Spinal cord (tissue), 9 donors: ENCODE measurements at regions not wholly inside any gene's neighbourhood (a gene's known extent, or its start where the extent isn't known, plus 50 kb on each side); places are given as distances from the start of the nearest gene placed in this dataset.
"Not testable (repeated sequence)": the region's sequence is repeated elsewhere in the genome, so short reads cannot be mapped to it uniquely, and the experiment has no call there.

Experiments
- DNase-seq, 6 donors: peaks; one replicate each; pipeline versions ENCODE4 v3.0.0 to v3.0.0-alpha.2; 2013 to 2015; ENCODE audit warnings: low spot score in 6 of 6, low read depth in 4 of 6
- H3K27ac ChIP-seq: one replicate; pipeline ENCODE4 v1.5.1; 2013; ENCODE audit warnings: low read depth, low read length, control low read depth
- H3K27me3 ChIP-seq: one replicate; pipeline ENCODE4 v1.6.1; 2013; ENCODE audit warnings: low read length; ENCODE audit not compliant: control insufficient read depth, insufficient read depth
- H3K36me3 ChIP-seq: one replicate; pipeline ENCODE4 v1.6.1; 2013; ENCODE audit warnings: low read length; ENCODE audit not compliant: control insufficient read depth, insufficient read depth
- H3K4me1 ChIP-seq: one replicate; pipeline ENCODE4 v1.6.1; 2013; ENCODE audit warnings: low read length; ENCODE audit not compliant: control insufficient read depth, insufficient read depth
- H3K4me3 ChIP-seq: one replicate; pipeline ENCODE4 v1.5.1; 2013; ENCODE audit warnings: low read depth, low read length, control low read depth
- H3K9me3 ChIP-seq: one replicate; pipeline ENCODE4 v1.6.1; 2013; ENCODE audit warnings: low read length; ENCODE audit not compliant: control insufficient read depth, insufficient read depth
- WGBS: methylation state at CpG from one replicate; pipeline ENCODE4 v1.1.5; 2013; ENCODE audit warnings: missing lambda C conversion rate; ENCODE audit not compliant: insufficient coverage; 5-methylcytosine and 5-hydroxymethylcytosine counted together
- donor health status: healthy.

DNA sequence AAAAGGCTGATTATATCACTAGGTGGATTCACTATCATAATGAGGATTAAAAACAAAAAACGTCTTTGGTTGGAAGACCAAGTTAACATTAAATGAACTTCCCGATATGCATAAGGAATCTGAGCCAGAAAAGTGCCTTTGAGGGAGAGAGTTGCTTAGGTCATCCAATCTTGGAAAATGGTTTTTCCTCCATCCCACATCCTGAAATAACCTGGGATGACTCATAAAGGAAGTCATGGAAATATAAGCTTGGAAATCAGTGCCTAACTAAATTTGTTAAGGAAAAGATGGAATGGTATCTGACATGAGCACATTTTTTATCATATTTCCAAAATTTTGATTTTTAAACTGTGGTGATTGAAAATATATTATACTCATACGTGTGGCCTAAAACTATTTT is 66.0 kb downstream of the KBTBD8 start:
- Histone ChIP-seq H3K27me3 (no peaks in the 10 kb centered on the region), H3K4me3 (no peak overlapping the region), H3K27ac (no peak overlapping the region), H3K4me1 (no peaks in the 10 kb centered on the region), H3K36me3 (no peaks in the 10 kb centered on the region), H3K9me3 (no peaks in the 10 kb centered on the region)
- DNase-seq: no peak
- no CpG with 5 or more reads among the region's 3 CpGs for WGBS

DNA sequence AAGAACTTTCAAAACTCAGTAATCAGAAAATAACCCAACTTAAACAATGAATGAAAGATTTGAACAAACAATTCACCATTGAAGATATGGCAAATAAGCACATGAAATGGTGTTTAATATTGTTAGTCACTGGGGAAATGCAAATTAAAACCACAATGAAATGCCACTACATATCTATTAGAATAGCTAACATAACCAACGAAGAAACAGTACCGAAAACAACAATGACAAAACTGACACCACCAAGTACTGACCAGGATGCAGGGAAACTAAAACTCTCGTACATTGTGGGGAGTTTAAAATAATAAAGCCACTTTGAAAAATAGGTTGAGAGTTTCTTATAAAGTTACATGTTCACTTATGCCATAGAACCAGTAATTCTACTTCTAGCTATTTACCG is 69.1 kb downstream of the KBTBD8 start:
- Histone ChIP-seq H3K27ac (no peak overlapping the region), H3K4me3 (no peak overlapping the region), H3K4me1 (no peaks in the 10 kb centered on the region), H3K9me3 (no peaks in the 10 kb centered on the region), H3K36me3 (no peaks in the 10 kb centered on the region), H3K27me3 (no peaks in the 10 kb centered on the region)
- WGBS: no CpG with 5 or more reads among the region's 4 CpGs
- no peak for DNase-seq

- not testable (repeated sequence) for DNase-seq, H3K4me1 ChIP-seq, H3K9me3 ChIP-seq, H3K4me3 ChIP-seq, H3K36me3 ChIP-seq, H3K27ac ChIP-seq, H3K27me3 ChIP-seq
- WGBS: no CpG with 5 or more reads among the region's 2 CpGs
Observed at GRCh38 chr3:67072640-67073039, 74.5 kb downstream of the KBTBD8 start.

DNA sequence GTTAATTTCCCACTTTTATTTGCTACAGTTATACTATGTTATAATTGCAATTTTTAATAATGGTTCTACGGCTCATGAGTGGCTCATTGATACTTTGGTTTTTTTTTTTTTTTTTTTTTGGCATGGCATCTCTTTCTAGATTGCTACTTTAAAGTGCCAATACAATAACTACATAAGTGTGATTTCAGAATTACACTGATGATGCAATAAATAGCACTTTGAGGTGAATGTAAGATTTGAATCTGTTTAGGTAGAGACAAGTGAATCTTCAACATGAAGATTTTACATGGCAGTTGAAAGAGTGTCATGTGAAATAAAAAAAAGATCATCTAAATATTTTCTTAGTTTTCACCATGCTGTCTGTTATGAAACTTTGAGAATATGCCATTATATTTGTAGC is 75.7 kb downstream of the KBTBD8 start:
- no peak overlapping the region for H3K27ac ChIP-seq
- WGBS: no CpG with 5 or more reads among the region's 1 CpG
- no peak overlapping the region for H3K4me3 ChIP-seq
- no peak for DNase-seq
- no peaks in the 10 kb centered on the region for H3K27me3 ChIP-seq
- H3K4me1 ChIP-seq: no peaks in the 10 kb centered on the region
- no peaks in the 10 kb centered on the region for H3K36me3 ChIP-seq
- no peaks in the 10 kb centered on the region for H3K9me3 ChIP-seq

GRCh38 chr3:67075295-67075694 is 77.2 kb downstream of the KBTBD8 start:
- WGBS: no CpG with 5 or more reads among the region's 2 CpGs
- no peak overlapping the region for H3K27ac ChIP-seq
- DNase-seq: no peak
- H3K4me3 ChIP-seq: no peak overlapping the region
- no peaks in the 10 kb centered on the region for H3K27me3 ChIP-seq
- no peaks in the 10 kb centered on the region for H3K36me3 ChIP-seq
- no peaks in the 10 kb centered on the region for H3K4me1 ChIP-seq
- no peaks in the 10 kb centered on the region for H3K9me3 ChIP-seq

GRCh38 chr3:67076607-67077006 is 78.5 kb downstream of the KBTBD8 start:
- Histone ChIP-seq H3K27ac (no peak overlapping the region), H3K27me3 (no peaks in the 10 kb centered on the region), H3K4me3 (no peak overlapping the region), H3K9me3 (no peaks in the 10 kb centered on the region), H3K4me1 (no peaks in the 10 kb centered on the region), H3K36me3 (no peaks in the 10 kb centered on the region)
- WGBS: no CpG with 5 or more reads among the region's 2 CpGs
- no peak for DNase-seq

GRCh38 chr3:67077656-67078055 is 79.5 kb downstream of the KBTBD8 start:
- H3K27ac ChIP-seq: no peak overlapping the region
- DNase-seq: no peak
- no peaks in the 10 kb centered on the region for H3K4me1 ChIP-seq
- no peak overlapping the region for H3K4me3 ChIP-seq
- H3K27me3 ChIP-seq: no peaks in the 10 kb centered on the region
- H3K9me3 ChIP-seq: no peaks in the 10 kb centered on the region
- H3K36me3 ChIP-seq: no peaks in the 10 kb centered on the region

GRCh38 chr3:67082533-67083024 is 84.5 kb downstream of the KBTBD8 start:
- no peaks in the 10 kb centered on the region for H3K27me3 ChIP-seq
- H3K4me3 ChIP-seq: no peak overlapping the region
- 100% methylated on average over 3 of the region's 4 CpGs for WGBS
- H3K36me3 ChIP-seq: no peaks in the 10 kb centered on the region
- no peak for DNase-seq
- H3K27ac ChIP-seq: no peak overlapping the region
- H3K9me3 ChIP-seq: peaks cover 3% of the 10 kb centered on the region
- H3K4me1 ChIP-seq: no peaks in the 10 kb centered on the region

DNA sequence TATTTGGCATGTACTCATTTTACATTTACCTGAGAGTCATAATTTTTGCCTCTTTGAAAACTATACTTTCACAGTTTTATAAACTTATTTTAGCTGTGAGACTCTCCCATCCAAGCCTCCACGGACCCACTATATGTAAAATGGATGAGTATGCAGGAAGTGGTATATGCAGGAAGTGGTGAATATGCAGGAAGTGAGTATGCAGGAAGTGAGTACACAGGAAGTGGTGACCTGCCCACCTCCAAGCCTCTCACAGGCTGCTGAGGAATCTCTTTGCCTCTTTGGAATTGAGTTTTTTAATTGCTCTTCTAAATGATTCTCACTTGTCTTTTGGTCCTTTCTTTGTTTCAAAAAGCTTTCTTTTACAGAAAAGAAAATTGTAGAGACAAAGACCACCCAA is 85.2 kb downstream of the KBTBD8 start:
- DNase-seq: no peak
- Histone ChIP-seq H3K27me3 (no peaks in the 10 kb centered on the region), H3K27ac (no peak overlapping the region), H3K4me1 (no peaks in the 10 kb centered on the region), H3K4me3 (no peak overlapping the region), H3K9me3 (peaks cover 3% of the 10 kb centered on the region), H3K36me3 (no peaks in the 10 kb centered on the region)
- no CpG with 5 or more reads among the region's 1 CpG for WGBS

DNA sequence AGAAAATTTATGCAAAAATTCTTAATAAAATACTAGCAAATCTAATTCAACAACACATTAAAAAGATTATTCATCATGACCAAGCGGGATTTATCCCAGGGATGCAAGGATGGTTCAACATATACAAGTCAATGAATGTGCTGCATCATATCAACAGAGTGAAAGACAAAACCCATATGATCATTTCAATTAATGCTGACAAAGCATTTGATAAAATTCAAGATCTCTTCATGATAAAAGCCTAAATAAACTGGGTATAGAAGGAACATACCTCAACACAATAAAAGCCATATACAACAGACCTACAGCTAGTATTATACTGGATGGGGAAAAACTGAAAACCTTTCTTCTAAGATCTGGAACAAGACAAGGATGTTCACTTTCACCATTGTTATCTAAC is 89.7 kb downstream of the KBTBD8 start:
- no peak overlapping the region for H3K4me3 ChIP-seq
- no peaks in the 10 kb centered on the region for H3K27me3 ChIP-seq
- H3K36me3 ChIP-seq: no peaks in the 10 kb centered on the region
- WGBS: no CpG with 5 or more reads among the region's 1 CpG
- H3K9me3 ChIP-seq: peaks cover 3% of the 10 kb centered on the region
- H3K27ac ChIP-seq: no peak overlapping the region
- no peaks in the 10 kb centered on the region for H3K4me1 ChIP-seq
- DNase-seq: no peak
